HG02642 (cell line): ENCODE measurements at regions not wholly inside any gene's neighbourhood (a gene's known extent, or its start where the extent isn't known, plus 50 kb on each side); places are given as distances from the start of the nearest gene placed in this dataset.

Experiments used
- ATAC-seq: cut with Tn5 transposase; IDR thresholded peaks from one replicate; pipeline ENCODE4 v1.9.1; 2021; ENCODE audit warnings: mild to moderate bottlenecking; ENCODE audit not compliant: unreplicated experiment, poor library complexity

GRCh38 chr20:11186301-11187008 lies 512.7 kb upstream of the JAG1 start:
- no peak for ATAC-seq

DNA sequence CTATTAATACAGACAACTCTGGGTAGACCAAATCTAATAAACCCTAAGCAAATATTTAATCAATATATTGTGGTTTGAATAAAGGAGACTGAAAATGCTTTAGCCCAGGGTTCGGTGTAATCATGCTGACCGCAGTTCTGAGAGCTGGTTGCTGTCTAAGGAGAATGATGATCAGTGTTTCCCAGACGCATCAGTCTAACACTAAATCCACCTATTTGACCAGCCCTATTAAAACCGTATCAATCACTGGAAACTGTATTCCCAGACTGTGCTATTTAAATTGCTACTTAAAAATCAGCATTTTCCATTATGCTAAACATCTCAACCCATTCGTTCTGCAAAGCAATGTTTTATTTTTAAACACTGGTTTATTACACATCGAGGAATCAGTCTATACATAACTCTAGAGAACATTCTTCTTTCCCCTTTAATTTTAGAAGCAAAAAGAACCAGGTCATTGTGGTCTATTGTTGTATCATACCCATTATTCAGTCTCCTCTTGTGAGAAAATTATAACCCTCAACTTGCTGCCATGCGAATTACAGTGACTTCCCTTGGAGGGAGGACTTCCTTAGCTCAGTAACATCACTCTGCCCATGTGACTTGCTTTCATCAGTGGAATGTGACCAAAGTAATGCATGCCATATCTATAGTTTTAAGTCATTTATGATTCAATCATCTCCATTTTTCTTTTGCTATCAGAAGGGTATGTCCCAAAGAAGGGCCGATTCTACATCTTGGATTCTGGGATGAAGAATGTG lies 515.2 kb upstream of the JAG1 start:
- no peak for ATAC-seq

- no peak for ATAC-seq
Measured at GRCh38 chr20:11190741-11191140, 516.9 kb upstream of the JAG1 start.

DNA sequence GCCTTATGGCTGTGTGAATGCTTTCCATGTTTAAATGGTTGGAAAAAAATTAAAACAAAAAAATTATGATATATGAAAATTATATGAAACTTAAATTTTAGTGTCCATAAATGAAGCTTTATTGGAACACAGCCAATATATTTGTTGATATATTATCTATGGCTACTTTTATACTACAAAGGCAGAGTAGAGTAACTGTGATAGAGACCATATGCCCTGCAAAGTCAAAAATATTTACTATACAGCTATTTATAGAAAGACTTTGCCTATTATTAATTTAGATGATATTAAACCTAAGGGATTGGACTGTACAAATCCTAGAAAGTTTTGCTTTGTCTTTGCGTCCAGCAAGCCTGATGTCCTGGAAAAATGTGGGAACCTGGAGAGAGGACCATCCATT lies 518.3 kb upstream of the JAG1 start:
- no peak for ATAC-seq

GRCh38 chr20:11193241-11193640 lies 519.4 kb upstream of the JAG1 start:
- ATAC-seq = no peak

- no peak for ATAC-seq
Measured at GRCh38 chr20:11195169-11195568, 521.4 kb upstream of the JAG1 start.

GRCh38 chr20:11195899-11196558 lies 522.2 kb upstream of the JAG1 start:
- ATAC-seq = no peak

DNA sequence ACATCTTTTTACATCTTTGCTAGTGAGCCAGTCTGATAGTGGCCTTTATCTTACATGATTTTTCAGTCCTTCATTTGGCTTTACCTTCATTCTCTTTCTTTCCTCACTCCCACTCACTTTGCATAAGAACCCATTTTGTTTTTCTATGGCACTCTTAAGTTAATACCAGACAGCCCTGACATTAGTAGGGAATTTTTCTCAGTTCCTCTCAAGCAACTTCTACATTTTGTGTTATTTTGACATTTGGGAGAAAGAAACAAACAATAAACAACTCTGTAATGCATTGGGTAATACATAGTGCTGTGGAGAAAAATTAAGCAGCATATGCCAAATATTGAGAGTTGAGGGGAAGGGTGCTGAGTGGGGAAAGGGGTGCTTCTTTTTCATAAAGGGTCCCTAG lies 524.1 kb upstream of the JAG1 start:
- no peak for ATAC-seq

DNA sequence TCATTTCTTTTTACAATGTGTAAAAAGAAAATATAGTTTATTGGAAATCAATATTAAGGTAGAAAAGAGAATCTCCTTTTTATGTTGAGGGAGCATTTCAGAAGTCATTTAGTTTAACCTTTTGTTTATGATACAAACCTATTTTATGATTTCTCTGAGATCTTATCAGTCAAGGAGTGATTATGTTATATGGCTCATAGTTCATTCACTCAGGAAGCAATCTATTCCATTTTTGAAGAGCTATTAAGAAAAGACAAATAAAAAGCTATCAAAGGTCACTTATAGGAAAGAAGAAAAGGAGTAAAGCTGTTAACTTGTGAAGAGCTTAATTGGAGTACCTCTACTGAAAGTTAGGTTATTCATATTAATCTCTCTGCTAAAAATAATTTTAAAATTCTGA lies 526.6 kb upstream of the JAG1 start:
- ATAC-seq = no peak

GRCh38 chr20:11204926-11205768 lies 531.3 kb upstream of the JAG1 start:
- ATAC-seq = peak; percentile 89

- no peak for ATAC-seq
Measured at GRCh38 chr20:11205769-11206362, 532.1 kb upstream of the JAG1 start.

GRCh38 chr20:11207749-11208502 lies 534.1 kb upstream of the JAG1 start:
- ATAC-seq = no peak

DNA sequence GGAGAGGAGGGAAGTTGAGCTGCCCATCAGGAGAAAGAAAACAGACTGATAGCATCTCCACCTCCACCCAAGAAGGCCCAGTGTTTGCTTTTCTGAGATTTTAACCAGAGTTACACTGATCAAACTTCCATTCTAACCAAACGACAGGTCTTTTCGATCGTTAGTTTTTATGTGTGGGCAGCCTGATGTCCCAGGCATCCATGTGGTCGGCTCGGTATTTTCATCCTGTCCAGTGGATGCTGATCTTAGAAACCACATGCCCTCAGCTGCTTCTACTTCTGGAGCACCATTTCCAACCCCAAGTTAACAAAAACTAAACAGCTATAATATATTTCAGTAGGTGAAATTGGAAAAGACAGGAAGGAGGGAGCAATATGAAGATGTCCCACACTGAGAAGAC lies 536.8 kb upstream of the JAG1 start:
- ATAC-seq = no peak

DNA sequence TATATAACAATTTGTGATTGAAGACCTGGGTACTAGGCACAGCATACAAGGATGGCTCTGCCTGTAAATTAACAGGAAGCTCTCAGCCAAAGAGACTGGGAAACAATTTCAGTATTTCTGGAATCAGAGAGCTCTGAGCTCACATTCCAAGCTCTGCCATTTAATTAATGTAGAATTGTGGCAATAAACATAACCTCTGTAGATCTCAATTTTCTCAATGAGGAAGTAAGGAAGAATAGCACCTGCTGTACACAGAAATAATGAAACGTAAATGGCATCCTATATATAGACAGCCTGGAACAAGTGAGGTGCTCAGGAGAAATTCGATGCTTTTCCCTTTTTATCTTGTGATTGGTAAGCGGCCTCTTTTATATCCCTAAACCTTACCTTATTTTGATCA lies 538.5 kb upstream of the JAG1 start:
- ATAC-seq = no peak

- ATAC-seq = no peak
Measured at GRCh38 chr20:11212902-11213301, 539.1 kb upstream of the JAG1 start.

DNA sequence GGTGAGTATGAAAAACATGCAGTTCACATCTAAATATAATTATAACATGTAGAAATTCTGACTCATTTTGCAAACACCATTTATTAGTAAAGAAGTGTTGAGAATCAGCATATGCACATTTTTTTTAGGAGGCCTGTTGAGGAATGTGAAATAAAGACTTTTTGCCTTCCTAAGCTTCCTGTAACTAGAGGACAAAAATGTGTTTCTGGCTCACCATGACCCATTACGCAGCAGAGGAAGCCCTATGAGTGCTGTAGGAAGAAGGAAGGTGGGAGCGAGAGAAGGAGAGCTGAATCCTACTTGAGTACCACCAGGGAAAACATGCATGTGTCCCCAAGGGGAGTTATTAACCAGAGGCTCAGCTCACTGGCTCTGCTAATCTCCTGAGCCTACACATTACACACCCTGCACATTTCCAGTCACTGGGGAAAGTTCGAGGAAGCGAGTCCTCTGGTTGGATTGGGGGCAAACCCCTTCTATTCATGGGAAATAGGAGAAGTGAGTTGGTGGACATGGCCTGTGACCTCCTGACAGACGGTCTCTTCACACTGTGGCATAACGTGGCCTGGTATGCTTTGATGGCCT lies 540.5 kb upstream of the JAG1 start:
- no peak for ATAC-seq

GRCh38 chr20:11216451-11217314 lies 542.9 kb upstream of the JAG1 start:
- no peak for ATAC-seq
